ENCODE measurements at regions not wholly inside any gene's neighbourhood (a gene's known extent, or its start where the extent isn't known, plus 50 kb on each side); places are given as distances from the start of the nearest gene placed in this dataset.
"Not testable (repeated sequence)": the region's sequence is repeated elsewhere in the genome, so short reads cannot be mapped to it uniquely, and the experiment has no call there.

- peak in 1 of 2 experiments; percentile 11 for DNase-seq
These were observed 454.2 kb downstream of the TP53TG3F start for GRCh38 chr16:33913601-33914000.

- not testable (repeated sequence) for DNase-seq
These were observed 461.5 kb downstream of the TP53TG3F start for GRCh38 chr16:33920761-33921545.

- not testable (repeated sequence) for DNase-seq
These were observed 463.5 kb downstream of the TP53TG3F start for GRCh38 chr16:33922914-33923313.

- not testable (repeated sequence) for DNase-seq
These were observed 468.6 kb downstream of the TP53TG3F start for GRCh38 chr16:33928026-33928425.

- DNase-seq: not testable (repeated sequence)
These were observed 472.8 kb downstream of the TP53TG3F start for GRCh38 chr16:33932191-33932590.

GRCh38 chr16:33933039-33933438 is 473.6 kb downstream of the TP53TG3F start:
- DNase-seq: not testable (repeated sequence)

GRCh38 chr16:33935766-33936165 is 476.4 kb downstream of the TP53TG3F start:
- DNase-seq: not testable (repeated sequence)

GRCh38 chr16:33938097-33938496 is 478.7 kb downstream of the TP53TG3F start:
- DNase-seq: not testable (repeated sequence)

- not testable (repeated sequence) for DNase-seq
These were observed 502.1 kb downstream of the TP53TG3F start for GRCh38 chr16:33961536-33961935.

- DNase-seq: not testable (repeated sequence)
These were observed 506.1 kb downstream of the TP53TG3F start for GRCh38 chr16:33965534-33965933.

GRCh38 chr16:33966855-33967254 is 507.4 kb downstream of the TP53TG3F start:
- DNase-seq: not testable (repeated sequence)

- not testable (repeated sequence) for DNase-seq
These were observed 515.1 kb downstream of the TP53TG3F start for GRCh38 chr16:33974557-33974956.

GRCh38 chr16:33975744-33976143 is 516.3 kb downstream of the TP53TG3F start:
- not testable (repeated sequence) for DNase-seq

- DNase-seq: not testable (repeated sequence)
These were observed 517.1 kb downstream of the TP53TG3F start for GRCh38 chr16:33976521-33976920.

- not testable (repeated sequence) for DNase-seq
These were observed 519.4 kb downstream of the TP53TG3F start for GRCh38 chr16:33978784-33979183.

GRCh38 chr16:33979613-33980012 is 520.2 kb downstream of the TP53TG3F start:
- DNase-seq: not testable (repeated sequence)

- DNase-seq: not testable (repeated sequence)
These were observed 521.3 kb downstream of the TP53TG3F start for GRCh38 chr16:33980736-33981135.

- DNase-seq: not testable (repeated sequence)
These were observed 525.0 kb downstream of the TP53TG3F start for GRCh38 chr16:33984428-33984827.

GRCh38 chr16:33986521-33986920 is 527.1 kb downstream of the TP53TG3F start:
- not testable (repeated sequence) for DNase-seq

GRCh38 chr16:33987348-33987963 is 528.0 kb downstream of the TP53TG3F start:
- not testable (repeated sequence) for DNase-seq

GRCh38 chr16:33988012-33988411 is 528.6 kb downstream of the TP53TG3F start:
- not testable (repeated sequence) for DNase-seq

GRCh38 chr16:33990488-33990887 is 531.1 kb downstream of the TP53TG3F start:
- DNase-seq: not testable (repeated sequence)

- DNase-seq: not testable (repeated sequence)
These were observed 533.2 kb downstream of the TP53TG3F start for GRCh38 chr16:33992513-33993177.

All from NCI-H1930 (cell line).